ENCODE measurements at regions not wholly inside any gene's neighbourhood (a gene's known extent, or its start where the extent isn't known, plus 50 kb on each side); places are given as distances from the start of the nearest gene placed in this dataset.
"Not testable (repeated sequence)": the region's sequence is repeated elsewhere in the genome, so short reads cannot be mapped to it uniquely, and the experiment has no call there.

GRCh38 chr10:23538968-23539367 lies 100.1 kb downstream of the OTUD1 start:
- DNase-seq (ENCODE audit: low spot score), result no peak
- in situ Hi-C loops (cut with HindIII; ENCODE audit: low sequenced_read_pairs), result no loop called here

DNA sequence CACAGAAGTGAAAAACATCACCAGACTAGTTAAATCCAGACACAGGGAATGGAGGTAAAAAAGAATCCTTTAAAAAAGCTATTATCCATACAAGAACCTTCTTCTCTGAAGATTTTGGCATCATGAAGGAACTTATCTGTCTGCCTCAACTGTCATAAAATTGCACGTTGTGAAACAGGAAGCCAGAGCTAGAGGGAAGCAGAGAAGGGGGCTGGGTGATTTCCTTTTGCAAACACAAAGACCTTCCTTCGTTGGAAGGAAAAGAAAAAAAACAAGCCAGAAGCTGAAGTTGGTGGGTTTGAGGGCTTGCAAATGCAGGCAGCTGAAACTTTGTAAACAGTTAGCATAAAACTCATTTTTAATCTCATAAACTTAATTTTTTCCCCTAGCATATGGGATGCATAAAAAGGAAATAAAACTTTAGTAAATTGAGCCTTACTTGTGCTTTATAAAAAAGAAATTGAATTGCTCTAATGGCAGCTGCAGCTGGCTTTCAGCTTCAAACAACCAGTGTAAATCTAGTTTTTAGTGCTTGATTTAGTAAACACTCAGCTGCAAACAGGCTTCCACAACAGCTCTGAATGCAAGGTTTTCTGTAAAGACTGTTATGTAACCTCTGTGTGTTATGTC lies 101.6 kb downstream of the OTUD1 start:
- no peak for DNase-seq (ENCODE audit: low spot score)
- in situ Hi-C loops (cut with HindIII; ENCODE audit: low sequenced_read_pairs), result no loop called here

GRCh38 chr10:23543691-23544380 lies 105.0 kb downstream of the OTUD1 start:
- in situ Hi-C loops (cut with HindIII; ENCODE audit: low sequenced_read_pairs), result no loop called here
- no peak for DNase-seq (ENCODE audit: low spot score)

- in situ Hi-C loops (cut with HindIII; ENCODE audit: low sequenced_read_pairs); DNase-seq (ENCODE audit: low spot score): not testable (repeated sequence)
Measured at GRCh38 chr10:23545866-23546265, 107.0 kb downstream of the OTUD1 start.

- in situ Hi-C loops (cut with HindIII; ENCODE audit: low sequenced_read_pairs), result no loop called here
- DNase-seq (ENCODE audit: low spot score), result no peak
Measured at GRCh38 chr10:23556727-23557440, 118.0 kb downstream of the OTUD1 start.

GRCh38 chr10:23557777-23558176 lies 118.9 kb downstream of the OTUD1 start:
- no peak for DNase-seq (ENCODE audit: low spot score)
- in situ Hi-C loops (cut with HindIII; ENCODE audit: low sequenced_read_pairs), result no loop called here

DNA sequence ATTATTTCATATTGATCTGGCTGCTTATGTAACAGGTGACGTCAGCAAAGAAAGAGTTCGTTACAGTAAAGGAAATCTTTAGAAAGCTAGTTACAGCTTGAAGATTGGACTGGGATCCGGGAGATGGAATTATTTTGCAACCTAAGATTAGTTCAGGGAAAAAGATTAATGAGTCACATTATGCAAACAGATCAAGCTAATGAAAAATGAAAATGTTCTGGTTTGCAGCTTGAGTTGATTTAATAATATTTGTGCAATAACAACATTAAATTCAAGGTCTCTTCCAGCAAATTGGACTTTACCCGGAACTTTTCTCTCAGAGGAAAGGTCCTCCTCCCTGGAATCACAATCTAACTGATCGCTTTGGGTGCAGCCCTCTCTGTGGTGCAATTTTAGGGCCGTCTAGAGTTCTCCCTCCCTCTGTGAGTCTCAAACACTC lies 119.5 kb downstream of the OTUD1 start:
- no peak for DNase-seq (ENCODE audit: low spot score)
- in situ Hi-C loops (cut with HindIII; ENCODE audit: low sequenced_read_pairs), result no loop called here

DNA sequence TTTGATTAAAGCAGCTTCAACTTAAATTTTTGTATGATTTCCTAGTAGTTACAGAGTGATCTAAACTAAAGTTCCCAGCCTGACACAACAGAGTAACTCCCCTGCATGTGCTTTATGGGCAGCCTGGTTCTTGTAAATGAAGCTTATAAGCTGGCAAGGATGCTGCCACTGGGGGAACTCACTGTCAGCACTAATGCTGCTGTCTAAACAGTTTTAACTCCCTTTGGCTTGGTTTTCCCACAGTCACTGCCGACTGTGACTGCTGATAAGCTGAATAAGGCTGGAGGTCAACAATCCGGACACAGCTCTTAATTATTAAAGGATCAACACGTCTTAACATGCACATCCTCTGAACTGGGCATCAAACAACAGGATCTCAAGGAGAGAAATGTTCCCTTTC lies 130.1 kb downstream of the OTUD1 start:
- in situ Hi-C loops (cut with HindIII; ENCODE audit: low sequenced_read_pairs), result no loop called here
- DNase-seq (ENCODE audit: low spot score), result no peak

- in situ Hi-C loops (cut with HindIII; ENCODE audit: low sequenced_read_pairs), result no loop called here
Measured at GRCh38 chr10:23571884-23572283, 133.0 kb downstream of the OTUD1 start.

DNA sequence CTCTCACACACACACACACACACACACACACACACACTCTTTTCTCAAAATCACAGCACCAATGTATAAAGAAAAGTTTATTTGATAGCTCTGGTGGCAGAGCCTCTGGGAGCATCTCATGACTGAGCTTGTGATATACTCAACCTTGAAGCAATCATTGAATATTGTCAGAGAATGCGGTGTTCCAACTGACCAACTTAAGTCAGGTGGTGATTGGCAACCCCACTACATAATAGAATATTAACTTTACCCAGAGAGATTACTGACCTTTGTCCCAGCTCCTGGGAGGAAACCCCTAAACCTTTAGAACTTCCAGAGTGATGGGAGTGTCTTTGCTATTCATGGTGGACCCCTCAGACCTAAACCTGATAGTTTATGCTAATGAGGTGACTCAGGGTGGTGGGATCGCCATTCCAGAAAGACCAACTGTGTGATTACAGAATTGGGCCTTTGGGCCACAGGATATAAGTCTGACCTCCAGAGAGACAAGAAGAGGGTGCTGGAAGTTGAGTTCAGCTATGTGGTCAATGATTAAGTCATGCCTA lies 143.1 kb downstream of the OTUD1 start:
- DNase-seq (ENCODE audit: low spot score), result no peak

More at GRCh38 chr10:23571884-23572283, 133.0 kb downstream of the OTUD1 start:
- no peak for DNase-seq (ENCODE audit: low spot score)

GRCh38 chr10:23584396-23584795 lies 145.5 kb downstream of the OTUD1 start:
- DNase-seq (ENCODE audit: low spot score), result no peak
- in situ Hi-C loops (cut with HindIII; ENCODE audit: low sequenced_read_pairs), result no loop called here

More for the DNA sequence above, 143.1 kb downstream of the OTUD1 start:
- in situ Hi-C loops (cut with HindIII; ENCODE audit: low sequenced_read_pairs), result no loop called here

DNA sequence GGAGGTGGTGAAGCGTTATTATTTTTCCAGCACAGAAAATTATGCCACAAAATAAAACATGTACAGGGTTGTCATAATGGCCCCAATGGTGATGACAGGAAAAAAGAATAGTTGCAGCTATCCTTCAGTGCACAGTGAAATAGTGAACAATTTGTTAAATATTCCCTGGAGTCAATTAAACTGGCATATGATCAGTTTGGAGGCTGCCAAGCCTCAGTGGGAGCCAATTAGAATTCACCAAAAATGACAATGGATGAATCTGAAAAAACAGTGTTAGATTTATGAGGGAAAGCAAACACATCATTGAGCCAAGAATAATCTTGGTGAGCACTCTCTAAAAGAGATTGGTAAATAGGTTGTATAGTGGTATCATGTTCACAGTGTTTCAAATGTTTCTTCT lies 146.3 kb downstream of the OTUD1 start:
- no peak for DNase-seq (ENCODE audit: low spot score)
- in situ Hi-C loops (cut with HindIII; ENCODE audit: low sequenced_read_pairs), result no loop called here

DNA sequence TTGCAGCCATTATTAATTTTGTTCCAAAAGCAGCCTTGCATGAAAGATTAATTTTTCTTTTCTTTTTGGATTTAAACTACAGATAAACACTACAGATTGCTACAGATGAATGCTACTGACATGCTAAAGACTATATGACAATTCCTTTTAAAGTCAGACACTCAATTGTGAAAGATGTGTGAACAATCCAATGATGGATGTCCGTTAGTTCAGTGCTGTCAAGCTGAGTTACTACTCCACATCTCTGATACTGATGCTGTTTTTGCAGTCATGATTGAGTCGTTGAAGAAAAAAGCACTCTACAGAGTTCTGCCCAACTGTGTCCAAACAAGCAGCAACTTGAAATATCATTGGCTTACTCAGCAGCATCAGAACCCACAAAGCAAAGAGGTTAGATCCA lies 146.8 kb downstream of the OTUD1 start:
- in situ Hi-C loops (cut with HindIII; ENCODE audit: low sequenced_read_pairs), result no loop called here
- DNase-seq (ENCODE audit: low spot score), result no peak

GRCh38 chr10:23595278-23595677 lies 156.4 kb downstream of the OTUD1 start:
- in situ Hi-C loops (cut with HindIII; ENCODE audit: low sequenced_read_pairs); DNase-seq (ENCODE audit: low spot score): not testable (repeated sequence)

- in situ Hi-C loops (cut with HindIII; ENCODE audit: low sequenced_read_pairs), result no loop called here
- no peak for DNase-seq (ENCODE audit: low spot score)
Measured at GRCh38 chr10:23604613-23605012, 165.7 kb downstream of the OTUD1 start.

GRCh38 chr10:23606456-23606855 lies 167.6 kb downstream of the OTUD1 start:
- DNase-seq (ENCODE audit: low spot score), result no peak
- in situ Hi-C loops (cut with HindIII; ENCODE audit: low sequenced_read_pairs), result no loop called here

- no peak for DNase-seq (ENCODE audit: low spot score)
- in situ Hi-C loops (cut with HindIII; ENCODE audit: low sequenced_read_pairs), result no loop called here
Measured at GRCh38 chr10:23608926-23609325, 170.1 kb downstream of the OTUD1 start.

DNA sequence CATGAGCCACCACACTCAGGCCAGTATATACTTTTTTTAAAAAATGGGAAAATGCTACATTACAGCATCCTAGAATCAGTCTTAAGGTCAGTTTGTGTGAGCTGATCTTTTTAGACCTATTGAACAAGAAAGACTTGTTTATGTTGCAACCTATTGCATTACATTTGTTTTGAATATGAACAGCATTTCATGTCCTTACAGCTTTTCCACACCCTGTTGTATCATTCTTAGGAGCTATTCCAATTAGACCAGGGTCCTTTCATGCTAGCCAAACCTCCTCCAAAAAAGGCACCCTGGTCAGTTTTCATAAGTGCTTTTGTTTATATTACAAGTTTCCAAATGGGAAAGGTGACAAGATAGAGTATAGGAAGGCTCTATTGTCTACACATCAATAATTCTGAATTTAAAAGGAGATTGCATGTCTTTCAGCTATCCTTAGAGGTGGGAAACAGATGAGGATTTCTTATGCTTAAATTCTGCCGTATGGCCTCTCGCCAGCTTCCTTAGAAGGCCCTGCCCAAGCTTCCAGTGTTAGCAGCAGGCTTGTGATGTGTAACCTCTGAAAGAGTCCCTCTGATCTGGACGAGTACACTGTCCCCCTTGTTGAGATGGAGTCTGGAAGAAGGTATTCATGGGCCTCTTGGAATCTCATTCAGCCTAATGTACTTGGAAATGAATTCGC lies 171.9 kb downstream of the OTUD1 start:
- DNase-seq (ENCODE audit: low spot score), result no peak
- in situ Hi-C loops (cut with HindIII; ENCODE audit: low sequenced_read_pairs), result no loop called here

DNA sequence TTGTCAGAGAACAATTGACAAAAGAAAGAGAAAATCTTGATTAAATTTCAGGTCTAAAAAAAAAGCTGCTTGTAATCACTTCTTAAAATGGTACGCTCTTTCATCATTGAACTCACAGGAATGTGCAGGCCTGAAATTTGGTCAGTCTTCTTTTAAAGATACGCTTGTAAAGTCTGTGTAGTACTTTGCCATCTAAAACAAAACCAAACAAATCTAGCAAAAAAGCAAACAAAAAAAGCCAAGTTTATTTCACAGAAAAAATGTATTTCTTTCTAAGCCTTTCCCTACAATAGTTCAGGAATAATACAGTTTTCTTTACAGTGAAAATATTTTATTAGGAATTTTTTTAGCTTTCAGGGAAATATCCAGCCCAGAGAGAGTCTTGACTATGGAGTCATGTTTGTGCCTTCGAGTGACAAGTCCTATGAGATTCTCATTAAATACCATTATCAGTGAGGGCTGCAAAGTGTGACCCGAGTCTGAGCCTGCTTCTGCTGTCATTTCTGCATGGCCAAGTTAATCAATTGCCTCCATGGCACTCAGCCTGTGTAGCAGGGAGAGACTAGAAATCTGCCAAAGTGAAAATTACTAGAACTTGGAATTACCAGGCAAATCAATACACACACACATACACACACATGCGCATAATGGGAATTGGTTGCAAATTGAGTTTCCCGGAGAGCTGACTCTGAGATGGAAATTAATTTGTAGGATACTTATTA lies 172.6 kb downstream of the OTUD1 start:
- in situ Hi-C loops (cut with HindIII; ENCODE audit: low sequenced_read_pairs), result no loop called here
- no peak for DNase-seq (ENCODE audit: low spot score)
